ENCODE measurements at regions not wholly inside any gene's neighbourhood (a gene's known extent, or its start where the extent isn't known, plus 50 kb on each side); places are given as distances from the start of the nearest gene placed in this dataset.
"Not testable (repeated sequence)": the region's sequence is repeated elsewhere in the genome, so short reads cannot be mapped to it uniquely, and the experiment has no call there.

DNA sequence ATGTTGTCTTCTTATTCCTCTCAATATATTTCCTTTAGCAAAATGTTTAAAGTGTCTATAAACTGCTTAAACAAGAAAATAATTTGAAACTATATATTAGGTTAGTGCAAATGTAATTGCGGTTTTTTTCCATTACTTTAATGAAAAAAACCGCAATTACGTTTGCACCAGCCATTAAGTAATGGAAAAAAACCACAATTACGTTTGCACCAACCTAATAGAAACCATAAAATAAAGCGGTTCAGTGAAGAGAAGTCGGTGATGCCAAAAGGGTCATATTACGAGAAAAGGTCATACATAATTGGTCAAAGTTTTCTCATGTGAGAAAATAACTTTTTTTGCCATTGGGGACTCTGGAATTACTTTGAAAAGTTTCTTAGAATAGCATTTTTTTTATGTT is 385.6 kb upstream of the ST8SIA4 start:
- H3K4me3 ChIP-seq, result no peak overlapping the region
- no peak for DNase-seq (ENCODE audit: low spot score in 2 of 2)
- H3K9me3 ChIP-seq, result peaks cover 0 to 9% (median 0%) of the 10 kb centered on the region in 4 donors
- no peak for TF ChIP-seq POLR2A (IDR thresholded peaks at IDR 0.05)
- TF ChIP-seq, protein P1, sequence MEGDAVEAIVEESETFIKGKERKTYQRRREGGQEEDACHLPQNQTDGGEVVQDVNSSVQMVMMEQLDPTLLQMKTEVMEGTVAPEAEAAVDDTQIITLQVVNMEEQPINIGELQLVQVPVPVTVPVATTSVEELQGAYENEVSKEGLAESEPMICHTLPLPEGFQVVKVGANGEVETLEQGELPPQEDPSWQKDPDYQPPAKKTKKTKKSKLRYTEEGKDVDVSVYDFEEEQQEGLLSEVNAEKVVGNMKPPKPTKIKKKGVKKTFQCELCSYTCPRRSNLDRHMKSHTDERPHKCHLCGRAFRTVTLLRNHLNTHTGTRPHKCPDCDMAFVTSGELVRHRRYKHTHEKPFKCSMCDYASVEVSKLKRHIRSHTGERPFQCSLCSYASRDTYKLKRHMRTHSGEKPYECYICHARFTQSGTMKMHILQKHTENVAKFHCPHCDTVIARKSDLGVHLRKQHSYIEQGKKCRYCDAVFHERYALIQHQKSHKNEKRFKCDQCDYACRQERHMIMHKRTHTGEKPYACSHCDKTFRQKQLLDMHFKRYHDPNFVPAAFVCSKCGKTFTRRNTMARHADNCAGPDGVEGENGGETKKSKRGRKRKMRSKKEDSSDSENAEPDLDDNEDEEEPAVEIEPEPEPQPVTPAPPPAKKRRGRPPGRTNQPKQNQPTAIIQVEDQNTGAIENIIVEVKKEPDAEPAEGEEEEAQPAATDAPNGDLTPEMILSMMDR (IDR thresholded peaks at IDR 0.05), result no peak
- TF ChIP-seq EP300 (IDR thresholded peaks at IDR 0.05), result no peak
- H3K27ac ChIP-seq, result no peak overlapping the region
- H3K4me1 ChIP-seq, result no peaks in the 10 kb centered on the region
- no peaks in the 10 kb centered on the region for H3K36me3 ChIP-seq
- 62 to 65% methylated on average over 7 of the region's 7 CpGs for WGBS, 2 donors
- H3K27me3 ChIP-seq, result no peaks in the 10 kb centered on the region

DNA sequence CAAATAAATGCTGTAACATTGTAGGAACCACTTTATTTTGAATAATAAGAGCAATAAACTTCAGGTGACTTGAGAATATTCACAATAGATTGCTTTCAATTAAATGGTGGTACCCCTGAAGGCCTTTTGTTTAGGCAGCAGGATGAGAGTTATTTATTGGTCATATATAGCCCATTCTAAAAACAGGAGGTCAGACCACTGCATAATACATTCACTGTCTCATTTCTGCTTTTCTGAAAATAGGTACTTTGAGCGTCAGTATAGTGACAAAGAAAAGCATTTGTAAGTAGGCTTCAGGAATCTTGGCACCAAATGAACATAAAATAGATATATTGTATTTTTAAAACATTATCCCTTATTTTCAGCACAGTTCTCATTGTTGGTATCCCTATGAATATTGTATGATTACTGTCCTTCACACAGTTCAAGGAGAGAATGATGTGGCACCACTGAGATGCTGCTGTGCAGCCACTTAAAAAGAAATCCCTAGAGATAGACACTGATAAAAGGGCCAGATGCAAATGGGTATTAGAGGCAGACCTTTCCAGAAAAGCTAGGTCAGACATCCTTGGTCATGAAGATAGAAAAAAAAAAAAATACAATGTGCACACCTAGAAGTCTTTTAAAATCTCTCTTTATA is 381.8 kb upstream of the ST8SIA4 start:
- H3K27me3 ChIP-seq, result no peaks in the 10 kb centered on the region
- TF ChIP-seq, protein P1 (IDR thresholded peaks at IDR 0.05), result no peak
- TF ChIP-seq EP300 (IDR thresholded peaks at IDR 0.05) (no peak), POLR2A (IDR thresholded peaks at IDR 0.05) (no peak)
- H3K27ac ChIP-seq, result no peak overlapping the region
- no peaks in the 10 kb centered on the region for H3K9me3 ChIP-seq
- H3K4me3 ChIP-seq, result no peak overlapping the region
- no peak for DNase-seq (ENCODE audit: low spot score in 2 of 2)
- WGBS, 2 donors, result 12 to 49% methylated on average over 1 of the region's 1 CpG
- no peaks in the 10 kb centered on the region for H3K36me3 ChIP-seq
- no peaks in the 10 kb centered on the region for H3K4me1 ChIP-seq

DNA sequence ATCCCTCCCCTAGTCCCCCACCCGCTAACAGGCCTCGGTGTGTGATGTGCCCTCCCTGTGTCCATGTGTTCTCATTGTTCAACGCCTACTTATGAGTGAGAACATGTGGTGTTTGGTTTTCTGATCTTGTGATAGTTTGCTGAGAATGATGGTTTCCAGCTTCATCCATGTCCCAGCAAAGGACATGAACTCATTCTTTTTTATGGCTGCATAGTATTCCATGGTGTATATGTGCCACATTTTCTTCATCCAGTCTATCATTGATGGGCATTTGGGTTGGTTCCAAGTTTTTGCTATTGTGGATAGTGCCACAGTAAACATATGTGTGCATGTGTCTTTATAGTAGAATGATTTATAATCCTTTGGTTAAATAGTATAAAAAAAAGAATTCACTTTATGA is 380.9 kb upstream of the ST8SIA4 start:
- H3K4me3 ChIP-seq, result not testable (repeated sequence)
- WGBS, 2 donors, result 92 to 95% methylated on average over 3 of the region's 3 CpGs

DNA sequence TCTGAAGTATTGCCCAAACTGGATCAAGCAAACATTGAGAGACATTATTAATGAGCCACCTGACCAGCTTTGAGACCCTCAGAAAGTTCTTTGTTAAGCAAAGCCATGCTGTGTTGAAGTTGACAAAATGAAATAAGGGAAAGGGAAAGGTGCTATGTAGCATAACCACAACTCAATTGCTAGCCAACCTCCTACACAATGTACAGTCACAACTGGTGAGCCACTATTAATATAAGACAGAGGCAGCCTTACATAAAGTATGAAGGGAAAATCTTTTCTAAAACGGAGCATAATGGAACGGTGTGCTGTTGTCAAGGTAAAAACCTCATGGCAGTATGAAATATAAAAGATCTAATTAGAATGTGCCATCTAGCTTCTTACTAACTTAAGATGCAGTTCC is 375.8 kb upstream of the ST8SIA4 start:
- no peaks in the 10 kb centered on the region for H3K9me3 ChIP-seq
- no peak for TF ChIP-seq POLR2A (IDR thresholded peaks at IDR 0.05)
- TF ChIP-seq, protein P1 (IDR thresholded peaks at IDR 0.05), result no peak
- TF ChIP-seq EP300 (IDR thresholded peaks at IDR 0.05), result no peak
- 85 to 89% methylated on average over 2 of the region's 2 CpGs for WGBS, 2 donors

More for the DNA sequence above, 380.9 kb upstream of the ST8SIA4 start:
- not testable (repeated sequence) for H3K4me1 ChIP-seq; DNase-seq (ENCODE audit: low spot score in 2 of 2); H3K36me3 ChIP-seq; H3K27ac ChIP-seq; H3K27me3 ChIP-seq; H3K9me3 ChIP-seq

DNA sequence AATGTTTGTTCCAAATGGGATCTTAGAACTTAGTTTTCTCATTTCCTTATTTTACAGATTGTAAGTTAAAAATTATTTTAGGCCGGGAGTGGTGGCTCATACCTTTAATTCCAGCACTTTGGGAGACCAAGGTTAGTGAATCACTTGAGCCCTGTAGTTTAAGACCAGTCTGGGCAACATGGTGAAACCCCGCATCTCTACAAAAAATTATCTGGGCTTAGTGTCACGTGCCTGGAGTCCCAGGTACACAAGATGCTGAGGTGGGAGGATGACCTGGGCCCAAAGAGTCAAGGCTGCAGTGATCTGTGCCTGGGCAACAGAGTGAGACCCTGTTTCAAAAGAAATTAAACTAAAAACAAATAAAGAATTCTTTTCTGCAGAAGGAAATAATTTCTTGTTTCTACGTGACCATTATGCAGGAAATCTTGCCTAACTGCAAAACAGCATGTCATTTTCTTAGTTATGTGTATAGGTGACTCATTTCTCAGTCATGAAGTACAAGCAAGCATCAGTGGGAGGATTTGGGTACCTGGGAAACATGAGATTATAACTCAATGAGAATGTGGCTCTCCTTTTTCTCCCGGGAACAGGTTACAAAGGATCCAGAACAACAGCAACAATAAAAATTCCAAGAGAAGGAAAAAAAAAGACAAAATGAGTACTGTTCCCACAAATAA is 375.1 kb upstream of the ST8SIA4 start:
- TF ChIP-seq, protein P1 (IDR thresholded peaks at IDR 0.05), result no peak
- TF ChIP-seq EP300 (IDR thresholded peaks at IDR 0.05), result no peak
- TF ChIP-seq POLR2A (IDR thresholded peaks at IDR 0.05), result no peak
- Histone ChIP-seq H3K4me1 (no peaks in the 10 kb centered on the region), H3K4me3 (no peak overlapping the region), H3K27ac (no peak overlapping the region), H3K9me3 (no peaks in the 10 kb centered on the region), H3K36me3 (no peaks in the 10 kb centered on the region), H3K27me3 (no peaks in the 10 kb centered on the region)
- DNase-seq (ENCODE audit: low spot score in 2 of 2), result no peak
- WGBS, 2 donors, result 74 to 77% methylated on average over 5 of the region's 5 CpGs

More for the DNA sequence above, 375.8 kb upstream of the ST8SIA4 start:
- H3K27ac ChIP-seq, result no peak overlapping the region
- no peak overlapping the region for H3K4me3 ChIP-seq
- H3K27me3 ChIP-seq, result no peaks in the 10 kb centered on the region
- H3K36me3 ChIP-seq, result no peaks in the 10 kb centered on the region
- no peak for DNase-seq (ENCODE audit: low spot score in 2 of 2)
- H3K4me1 ChIP-seq, result no peaks in the 10 kb centered on the region
